ENCODE measurements at regions not wholly inside any gene's neighbourhood (a gene's known extent, or its start where the extent isn't known, plus 50 kb on each side); places are given as distances from the start of the nearest gene placed in this dataset.

DNA sequence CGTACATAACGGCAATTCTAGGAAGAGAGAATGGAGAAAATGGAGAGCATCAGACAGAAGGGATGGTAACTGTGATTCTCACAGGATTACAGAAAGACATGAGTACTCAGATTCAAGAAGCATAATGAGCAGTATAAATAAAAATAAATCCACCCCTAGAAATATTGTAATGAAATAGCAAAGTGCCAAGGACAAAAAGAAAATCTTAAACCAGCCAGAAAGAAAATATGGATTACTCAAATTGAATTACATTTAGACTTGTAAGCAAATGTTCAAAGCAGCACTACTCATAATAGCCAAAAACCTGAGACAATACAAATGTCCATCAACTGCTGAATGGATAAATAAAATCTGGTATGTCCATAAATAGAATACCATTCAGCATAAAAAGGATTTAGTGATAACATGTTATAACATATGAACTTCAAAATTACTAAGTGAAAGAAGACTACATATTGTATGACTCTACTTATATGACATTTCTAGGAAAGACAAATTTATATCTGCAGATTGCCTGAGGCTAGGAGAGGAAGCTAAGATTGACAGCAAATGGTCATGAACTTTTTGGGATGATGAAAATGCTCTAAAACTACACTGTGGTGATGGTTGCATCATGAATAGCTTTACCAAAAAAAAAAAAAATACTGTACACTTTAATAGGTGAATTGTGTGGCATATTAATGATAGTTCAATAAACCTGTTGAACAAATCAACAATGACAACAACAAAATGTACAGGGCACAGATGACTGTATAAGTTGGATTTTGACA is 63.4 kb upstream of the SPTBN1 start:
- TF ChIP-seq, protein P1, sequence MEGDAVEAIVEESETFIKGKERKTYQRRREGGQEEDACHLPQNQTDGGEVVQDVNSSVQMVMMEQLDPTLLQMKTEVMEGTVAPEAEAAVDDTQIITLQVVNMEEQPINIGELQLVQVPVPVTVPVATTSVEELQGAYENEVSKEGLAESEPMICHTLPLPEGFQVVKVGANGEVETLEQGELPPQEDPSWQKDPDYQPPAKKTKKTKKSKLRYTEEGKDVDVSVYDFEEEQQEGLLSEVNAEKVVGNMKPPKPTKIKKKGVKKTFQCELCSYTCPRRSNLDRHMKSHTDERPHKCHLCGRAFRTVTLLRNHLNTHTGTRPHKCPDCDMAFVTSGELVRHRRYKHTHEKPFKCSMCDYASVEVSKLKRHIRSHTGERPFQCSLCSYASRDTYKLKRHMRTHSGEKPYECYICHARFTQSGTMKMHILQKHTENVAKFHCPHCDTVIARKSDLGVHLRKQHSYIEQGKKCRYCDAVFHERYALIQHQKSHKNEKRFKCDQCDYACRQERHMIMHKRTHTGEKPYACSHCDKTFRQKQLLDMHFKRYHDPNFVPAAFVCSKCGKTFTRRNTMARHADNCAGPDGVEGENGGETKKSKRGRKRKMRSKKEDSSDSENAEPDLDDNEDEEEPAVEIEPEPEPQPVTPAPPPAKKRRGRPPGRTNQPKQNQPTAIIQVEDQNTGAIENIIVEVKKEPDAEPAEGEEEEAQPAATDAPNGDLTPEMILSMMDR (IDR thresholded peaks at IDR 0.05; ENCODE audit: low read depth, low read length) = no peak
- no peak for DNase-seq (ENCODE audit: extremely low read depth, low read depth)

DNA sequence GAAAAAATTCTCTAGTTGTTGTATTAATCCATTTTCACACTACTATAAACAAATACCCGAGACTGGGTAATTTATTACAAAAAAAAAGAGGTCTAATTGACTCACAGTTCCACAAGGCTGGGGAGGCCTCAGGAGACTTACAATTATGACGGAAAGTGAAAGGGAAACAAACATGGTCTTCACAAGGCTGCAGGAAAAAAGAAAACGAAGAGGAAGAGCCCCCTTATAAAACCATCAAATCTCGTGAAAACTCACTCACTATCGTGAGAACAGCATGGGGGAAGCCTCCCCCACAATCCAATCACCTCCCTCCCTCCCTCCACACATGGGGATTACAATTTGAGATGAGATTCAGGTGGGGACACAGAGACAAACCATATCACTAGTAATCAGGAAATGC is 61.7 kb upstream of the SPTBN1 start:
- DNase-seq (ENCODE audit: extremely low read depth, low read depth) = no peak
- TF ChIP-seq, protein P1 (IDR thresholded peaks at IDR 0.05; ENCODE audit: low read depth, low read length) = no peak

DNA sequence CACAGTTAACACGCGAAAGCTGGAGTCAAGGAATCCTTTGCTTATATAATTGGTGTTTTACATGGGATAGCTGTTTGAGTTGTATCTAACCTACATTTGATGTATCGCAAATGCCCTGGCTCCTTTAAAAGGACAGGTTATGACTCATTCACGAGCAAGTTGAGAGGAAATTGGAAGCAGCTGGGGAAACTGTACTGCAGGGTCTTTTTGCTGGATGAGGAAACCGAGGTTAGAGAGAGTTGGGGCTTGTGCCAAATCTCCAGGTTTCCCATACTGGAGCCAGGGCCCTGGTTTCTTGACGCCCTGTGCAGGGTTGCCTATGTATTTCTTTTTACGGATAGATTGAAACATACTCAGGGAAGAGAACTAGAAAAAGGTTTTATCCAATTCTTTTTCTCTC is 60.0 kb upstream of the SPTBN1 start:
- TF ChIP-seq, protein P1 (IDR thresholded peaks at IDR 0.05; ENCODE audit: low read depth, low read length) = no peak
- no peak for DNase-seq (ENCODE audit: extremely low read depth, low read depth)

DNA sequence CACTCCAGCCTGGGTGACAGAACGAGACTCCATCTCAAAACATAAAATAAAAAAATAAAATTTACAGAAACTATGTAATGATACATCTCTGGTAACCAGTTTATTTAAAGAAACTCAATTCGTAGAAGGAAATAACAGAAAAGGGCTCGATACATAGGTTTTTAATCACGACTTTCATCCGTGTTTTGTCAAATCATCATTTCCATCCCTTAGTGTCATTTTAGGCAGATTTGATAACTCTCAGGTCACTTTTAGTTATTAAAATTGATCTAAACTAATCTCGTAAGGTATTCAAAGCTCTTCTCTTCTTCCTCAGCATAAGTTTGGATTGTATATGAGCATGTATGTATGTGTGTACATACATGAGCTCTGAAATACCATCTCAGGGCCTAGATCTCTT is 59.3 kb upstream of the SPTBN1 start:
- TF ChIP-seq, protein P1 (IDR thresholded peaks at IDR 0.05; ENCODE audit: low read depth, low read length) = no peak
- no peak for DNase-seq (ENCODE audit: extremely low read depth, low read depth)

DNA sequence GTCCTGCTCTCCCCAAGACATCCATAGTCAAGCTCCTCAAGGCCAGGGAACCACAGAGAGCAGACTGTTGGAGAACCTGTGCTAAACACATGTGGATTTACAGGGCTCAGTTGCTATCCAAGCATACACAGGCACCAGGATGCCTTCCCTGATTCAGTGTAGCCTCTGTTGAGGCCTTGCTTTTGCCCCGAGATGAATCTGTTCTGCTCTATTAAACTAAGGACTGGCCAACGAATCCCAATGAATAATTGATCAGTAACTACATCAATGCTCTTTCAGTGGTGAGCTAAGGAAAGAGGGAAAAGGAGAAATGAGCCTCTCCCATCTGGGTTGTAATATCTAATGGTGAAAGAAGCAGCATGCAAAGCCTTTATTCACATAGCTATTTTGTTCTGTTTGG is 58.7 kb upstream of the SPTBN1 start:
- DNase-seq (ENCODE audit: extremely low read depth, low read depth) = no peak
- TF ChIP-seq, protein P1 (IDR thresholded peaks at IDR 0.05; ENCODE audit: low read depth, low read length) = no peak

DNA sequence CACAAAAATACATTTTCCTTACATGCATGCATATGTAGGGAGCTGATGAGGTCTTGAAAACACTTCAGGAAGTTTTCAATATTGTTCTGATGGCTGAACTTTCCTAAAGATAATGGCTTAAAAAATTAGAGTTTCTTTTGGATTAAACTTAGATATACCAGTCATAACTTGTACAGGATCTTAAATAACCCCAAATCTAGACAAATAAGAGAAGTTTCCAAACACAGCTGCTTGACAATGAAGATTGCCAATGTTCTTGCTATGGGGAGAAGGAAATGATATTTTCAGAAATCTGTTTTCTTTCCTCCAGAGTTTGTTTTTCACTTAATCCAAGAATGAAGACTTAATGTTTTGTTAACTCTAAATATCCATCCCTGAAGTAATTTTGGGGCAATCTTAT is 54.6 kb upstream of the SPTBN1 start:
- no peak for DNase-seq (ENCODE audit: extremely low read depth, low read depth)
- TF ChIP-seq, protein P1 (IDR thresholded peaks at IDR 0.05; ENCODE audit: low read depth, low read length) = no peak

DNA sequence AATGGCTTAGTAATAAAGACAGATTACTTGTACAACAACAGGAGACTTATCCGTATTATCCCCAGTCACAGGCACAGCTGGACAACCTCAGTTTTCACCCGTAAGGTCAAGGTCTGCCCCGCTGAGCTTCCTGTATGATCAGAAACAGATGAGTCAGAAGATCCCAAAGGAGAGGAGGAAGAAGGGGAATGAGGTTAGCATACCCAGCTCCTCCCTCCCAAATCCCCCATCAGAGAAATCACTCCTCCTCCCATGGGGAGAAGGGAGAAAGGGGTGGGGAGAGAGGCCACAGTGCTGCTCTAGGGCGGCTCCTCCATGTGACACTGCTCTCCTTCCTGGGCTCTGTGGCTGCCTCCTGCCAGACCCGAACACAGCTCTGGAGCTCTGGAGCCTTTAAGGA is 53.8 kb upstream of the SPTBN1 start:
- no peak for DNase-seq (ENCODE audit: extremely low read depth, low read depth)

More for the DNA sequence above, 53.8 kb upstream of the SPTBN1 start:
- TF ChIP-seq, protein P1 (IDR thresholded peaks at IDR 0.05; ENCODE audit: low read depth, low read length) = no peak

Data from AG09319 (cell line).